ENCODE measurements at regions not wholly inside any gene's neighbourhood (a gene's known extent, or its start where the extent isn't known, plus 50 kb on each side); places are given as distances from the start of the nearest gene placed in this dataset.

DNA sequence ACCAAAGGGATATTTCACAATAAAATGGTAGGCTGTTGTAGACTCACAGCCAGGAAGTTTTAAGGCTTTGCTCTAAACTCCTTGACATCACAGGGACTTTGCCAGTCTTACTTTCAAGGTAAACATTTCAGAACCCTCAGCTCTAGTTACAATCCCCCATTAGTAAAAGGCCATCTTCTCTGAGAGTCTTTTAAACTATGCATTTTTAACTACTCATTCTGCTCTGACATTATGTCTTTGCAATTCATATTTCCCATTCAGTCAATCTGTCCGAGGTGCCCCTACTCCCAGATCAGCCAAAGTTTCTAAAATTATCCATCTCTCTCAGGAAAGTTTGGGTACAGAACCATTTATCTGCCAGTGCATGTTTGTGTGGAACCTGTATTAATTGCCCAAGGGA is 1094.1 kb downstream of the TDRD15 start:
- no peak for DNase-seq (ENCODE audit: low read depth in 3 of 3)

DNA sequence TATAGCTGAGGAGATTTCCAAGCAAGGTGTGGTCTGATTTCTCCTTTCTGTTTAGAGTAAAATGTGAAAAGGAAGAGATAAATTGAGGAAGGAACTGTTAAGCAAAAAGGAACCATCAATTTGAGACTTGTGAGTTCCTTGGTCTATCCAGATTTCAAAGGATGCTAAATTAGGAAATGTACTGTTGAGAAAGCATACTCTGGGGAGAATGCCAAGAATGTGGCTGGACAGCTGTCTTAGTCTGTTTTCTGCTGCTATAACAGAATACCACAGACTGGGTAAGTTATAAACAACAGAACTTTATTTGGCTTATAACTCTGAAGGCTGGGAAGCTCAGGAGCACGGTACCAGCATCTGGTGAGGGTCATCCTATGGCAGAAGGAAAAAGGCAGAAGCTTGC is 1097.2 kb downstream of the TDRD15 start:
- no peak for DNase-seq (ENCODE audit: low read depth in 3 of 3)

DNA sequence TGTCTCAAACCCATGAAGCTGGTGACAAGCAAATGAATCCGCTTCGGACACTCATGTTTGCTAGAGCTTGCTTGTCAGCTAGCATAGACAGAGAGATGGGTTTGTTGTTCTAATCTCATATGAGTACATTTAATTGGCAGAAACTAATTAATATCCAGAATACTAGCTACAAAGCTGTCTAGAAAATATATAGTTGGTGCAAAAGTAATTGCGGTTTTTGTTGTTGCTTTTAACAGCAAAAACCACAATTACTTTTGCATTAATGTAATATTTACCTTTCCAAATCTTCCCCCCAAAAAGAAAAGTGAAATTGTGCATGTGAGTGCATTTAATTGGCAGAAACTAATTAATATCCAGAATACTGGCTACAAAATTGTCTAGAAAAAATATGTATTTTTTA is 1115.2 kb downstream of the TDRD15 start:
- no peak for DNase-seq (ENCODE audit: low read depth in 3 of 3)

DNA sequence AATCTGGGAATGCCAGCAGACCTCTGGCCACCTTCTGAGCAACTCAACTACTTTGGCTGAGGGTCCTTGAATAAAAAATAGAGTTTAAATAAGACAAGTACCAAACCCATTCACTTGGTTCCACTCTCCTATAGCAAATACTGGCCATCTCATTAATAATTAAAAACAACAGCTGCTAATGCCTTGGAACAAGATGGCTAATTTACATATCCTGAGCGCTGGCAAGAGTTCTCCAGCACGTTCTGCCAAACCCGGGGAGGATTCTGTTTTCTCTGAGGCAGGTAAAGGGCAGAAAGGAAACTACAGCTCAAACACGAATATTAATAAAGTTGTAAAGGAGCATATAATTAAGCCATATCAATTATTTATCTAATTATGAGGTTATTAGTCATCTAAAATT is 1123.7 kb downstream of the TDRD15 start:
- DNase-seq (ENCODE audit: low read depth in 3 of 3) = no peak

DNA sequence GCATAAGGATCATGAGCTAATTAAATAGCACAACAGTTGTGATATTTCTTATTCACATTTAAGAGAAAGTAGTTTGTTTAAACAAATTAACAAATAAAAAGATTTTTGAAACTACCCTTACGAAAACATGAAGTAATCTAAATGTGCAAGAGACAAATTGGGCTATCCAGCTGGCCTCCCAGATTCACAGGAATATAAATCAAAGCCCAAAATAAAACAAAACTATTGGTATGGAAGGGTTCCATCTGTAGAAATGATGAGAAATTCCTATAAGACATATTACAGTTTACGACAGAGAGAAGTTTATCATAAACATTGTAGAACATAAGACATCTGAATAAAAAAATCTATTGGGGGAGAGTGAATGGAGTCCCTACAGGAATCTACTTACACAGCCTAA is 1125.1 kb downstream of the TDRD15 start:
- DNase-seq (ENCODE audit: low read depth in 3 of 3) = no peak

DNA sequence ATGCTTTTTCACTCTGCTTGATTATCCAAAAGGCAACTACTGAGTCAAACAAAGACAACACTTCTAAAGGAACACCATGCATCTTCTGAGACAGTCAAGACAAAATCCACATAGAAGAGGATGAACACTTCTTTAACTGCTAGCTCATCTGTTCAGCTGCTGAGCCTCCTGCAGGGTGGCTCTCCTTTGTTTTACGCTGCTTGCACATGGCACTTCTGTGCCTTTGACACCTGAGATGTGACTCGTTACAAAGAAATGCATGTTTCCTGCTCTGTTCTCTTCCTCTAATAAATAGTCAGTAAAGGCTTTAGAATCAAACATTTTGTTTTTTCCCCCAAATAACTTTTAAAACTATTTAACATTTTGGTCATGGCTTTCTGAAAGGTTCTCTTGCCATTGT is 1129.4 kb downstream of the TDRD15 start:
- no peak for DNase-seq (ENCODE audit: low read depth in 3 of 3)

DNA sequence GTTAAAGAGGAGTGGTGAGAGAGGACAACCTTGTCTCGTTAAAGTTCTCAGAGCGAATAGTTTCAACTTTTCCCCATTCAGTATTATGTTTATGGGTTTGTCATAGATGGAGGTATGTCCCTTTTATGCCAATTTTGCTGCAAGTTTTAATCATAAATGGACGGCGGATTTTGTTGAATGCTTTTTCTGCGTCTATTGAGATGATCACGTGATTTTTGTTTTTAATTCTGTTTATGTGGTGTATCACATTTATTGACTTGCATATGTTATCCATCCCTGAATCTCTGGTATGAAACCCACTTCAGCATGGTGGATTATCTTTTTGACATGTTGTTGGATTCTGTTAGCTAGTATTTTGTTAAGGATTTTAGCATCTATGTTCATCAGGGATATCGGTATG is 1123.8 kb upstream of the KLHL29 start:
- no peak for DNase-seq (ENCODE audit: low read depth in 3 of 3)

DNA sequence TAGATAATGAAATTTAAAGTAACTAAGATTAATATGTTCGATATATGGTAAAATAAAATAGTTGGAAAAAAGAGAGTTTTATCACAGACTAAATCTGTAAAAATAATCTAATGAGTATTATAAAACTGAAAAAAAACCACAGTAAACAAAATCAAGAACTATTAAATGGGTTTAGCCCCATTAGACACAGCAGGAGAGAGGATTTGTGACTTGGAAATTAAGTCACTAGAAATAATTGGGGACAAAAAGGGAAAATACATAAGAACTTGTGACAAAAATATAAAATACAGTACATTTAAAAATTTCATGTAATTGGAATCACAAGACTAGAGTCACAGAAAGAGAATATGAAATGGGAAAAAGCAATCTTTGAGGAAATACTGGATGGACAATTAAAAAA is 1114.6 kb upstream of the KLHL29 start:
- no peak for DNase-seq (ENCODE audit: low read depth in 3 of 3)

DNA sequence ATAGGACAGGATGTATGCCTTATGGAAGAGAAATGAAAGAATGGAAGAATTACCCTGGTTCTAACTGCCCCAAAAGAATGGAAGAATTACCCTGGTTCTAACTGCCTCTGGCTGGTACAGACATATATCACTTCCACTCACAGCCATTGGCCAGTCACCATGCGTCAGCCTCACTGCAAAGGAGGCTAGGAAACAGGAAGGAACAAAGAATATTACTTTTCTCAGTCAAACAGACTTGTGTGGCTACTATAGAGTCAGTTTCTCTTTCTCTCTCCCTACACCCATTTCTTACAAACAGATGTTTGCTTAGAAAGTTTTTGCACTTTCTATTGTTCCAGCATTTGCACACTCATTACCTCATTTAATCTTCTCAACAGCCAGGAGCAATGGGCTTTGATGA is 1111.1 kb upstream of the KLHL29 start:
- DNase-seq (ENCODE audit: low read depth in 3 of 3) = no peak

DNA sequence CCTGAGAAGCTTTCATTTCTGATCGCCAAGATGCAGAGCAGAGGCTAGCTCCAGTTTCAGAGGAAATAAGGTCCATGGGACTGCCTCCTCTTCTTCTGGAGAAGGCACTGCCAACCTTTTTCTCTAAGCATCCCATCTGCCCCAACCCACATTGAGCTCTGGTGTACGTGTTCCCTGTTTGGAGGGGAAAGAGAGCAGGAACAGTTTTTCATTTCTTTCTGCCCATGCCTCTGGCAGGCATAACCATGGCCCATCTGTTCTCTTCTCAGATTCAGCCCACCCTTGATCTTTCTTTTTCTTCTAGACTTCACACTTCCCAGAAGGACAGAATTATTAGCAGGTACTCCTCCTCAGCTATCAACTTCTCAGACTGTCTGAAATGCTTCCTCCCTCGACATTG is 1110.3 kb upstream of the KLHL29 start:
- DNase-seq (ENCODE audit: low read depth in 3 of 3) = no peak

DNA sequence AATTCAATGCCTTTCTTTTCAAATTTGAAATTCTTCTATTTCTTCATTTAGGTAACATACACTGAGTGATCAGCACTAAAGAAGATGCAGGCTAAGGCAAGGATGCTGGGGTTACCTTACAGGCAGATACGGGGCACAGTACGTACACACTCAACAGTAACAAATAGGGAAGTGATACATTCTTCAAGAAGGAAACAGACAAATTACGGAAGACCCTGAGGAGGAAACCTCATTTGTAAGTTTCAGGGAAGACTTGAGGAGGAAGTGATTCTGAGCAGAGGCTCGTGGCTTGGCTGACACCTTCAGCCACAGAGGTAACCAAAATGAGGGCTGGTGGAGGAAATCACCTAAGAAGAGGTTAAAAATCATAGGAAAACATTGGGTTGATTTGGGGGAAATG is 1108.3 kb upstream of the KLHL29 start:
- no peak for DNase-seq (ENCODE audit: low read depth in 3 of 3)

DNA sequence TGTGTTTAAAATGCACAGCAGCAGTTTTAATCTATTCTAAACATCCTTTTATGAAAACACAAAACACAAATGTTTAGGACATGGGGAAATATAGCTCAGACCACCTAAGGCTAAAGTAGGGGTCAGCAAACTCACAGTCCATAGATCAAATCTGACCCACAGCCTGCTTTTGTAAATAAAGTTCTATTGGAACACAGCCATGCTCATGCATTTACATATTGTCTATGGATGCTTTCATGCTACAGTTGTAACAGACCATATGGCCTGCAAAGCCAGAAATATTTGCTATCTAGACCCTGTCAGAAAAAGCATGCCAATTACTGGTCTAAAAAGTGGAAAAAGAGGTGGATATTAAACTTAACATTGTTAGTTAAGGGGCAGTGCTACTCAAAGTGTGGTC is 1105.4 kb upstream of the KLHL29 start:
- DNase-seq (ENCODE audit: low read depth in 3 of 3) = no peak

DNA sequence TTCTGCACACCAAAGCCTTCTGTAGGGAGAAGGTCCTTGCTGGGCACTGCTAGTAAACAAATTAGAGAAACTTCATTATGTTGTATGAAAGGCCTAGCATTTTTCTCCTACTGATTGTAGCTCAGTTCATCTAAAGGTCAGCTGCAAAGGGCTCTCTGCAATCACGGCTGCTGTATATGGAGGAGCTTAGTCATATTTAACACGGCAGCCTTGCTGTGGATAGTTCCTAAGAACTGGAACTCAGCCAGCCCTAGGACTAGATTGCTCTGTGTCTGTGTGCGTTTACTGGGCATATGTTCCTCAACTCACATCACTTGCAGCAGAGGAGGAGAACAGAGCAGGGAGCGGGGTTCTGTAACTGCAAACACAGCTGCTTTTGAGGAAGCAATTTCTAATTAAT is 1103.9 kb upstream of the KLHL29 start:
- DNase-seq (ENCODE audit: low read depth in 3 of 3) = no peak

DNA sequence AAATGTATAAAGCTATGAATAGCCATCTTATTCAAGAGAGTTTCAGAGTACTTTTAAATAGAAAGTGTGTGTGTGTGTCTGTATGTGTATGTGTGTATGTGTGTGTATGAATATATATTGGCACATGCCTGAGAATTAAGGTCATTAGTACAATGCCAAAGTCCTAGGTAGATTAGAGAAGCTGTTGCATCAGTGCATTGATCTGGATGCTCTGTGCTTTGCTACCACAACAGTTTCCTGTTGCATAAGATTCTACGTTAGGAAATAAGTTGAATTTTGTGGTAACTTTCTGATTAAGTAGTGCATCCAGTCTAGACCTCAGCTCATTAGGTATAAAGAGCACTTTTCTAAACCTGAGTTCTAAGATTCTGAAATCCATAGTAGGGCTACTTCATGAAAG is 1102.8 kb upstream of the KLHL29 start:
- DNase-seq (ENCODE audit: low read depth in 3 of 3) = no peak

DNA sequence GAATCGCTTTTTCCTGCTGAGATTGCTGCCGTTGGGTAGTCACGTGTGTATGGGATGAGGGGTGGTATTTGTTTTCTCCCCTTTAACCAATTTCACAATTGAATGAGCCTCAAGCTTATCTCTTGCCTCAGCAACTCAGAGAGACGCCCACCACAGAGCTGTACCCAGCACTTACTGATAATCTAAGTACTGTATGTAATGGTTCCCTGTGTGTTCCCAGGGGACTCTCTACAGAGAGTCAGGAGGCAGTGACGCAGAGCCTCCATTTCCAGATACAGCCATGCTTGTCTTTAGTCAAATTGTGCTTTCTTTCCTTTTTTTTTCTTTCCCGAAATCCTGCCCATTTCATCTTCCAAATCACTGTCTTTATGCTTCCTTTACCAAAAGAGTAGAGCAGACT is 1102.1 kb upstream of the KLHL29 start:
- no peak for DNase-seq (ENCODE audit: low read depth in 3 of 3)

DNA sequence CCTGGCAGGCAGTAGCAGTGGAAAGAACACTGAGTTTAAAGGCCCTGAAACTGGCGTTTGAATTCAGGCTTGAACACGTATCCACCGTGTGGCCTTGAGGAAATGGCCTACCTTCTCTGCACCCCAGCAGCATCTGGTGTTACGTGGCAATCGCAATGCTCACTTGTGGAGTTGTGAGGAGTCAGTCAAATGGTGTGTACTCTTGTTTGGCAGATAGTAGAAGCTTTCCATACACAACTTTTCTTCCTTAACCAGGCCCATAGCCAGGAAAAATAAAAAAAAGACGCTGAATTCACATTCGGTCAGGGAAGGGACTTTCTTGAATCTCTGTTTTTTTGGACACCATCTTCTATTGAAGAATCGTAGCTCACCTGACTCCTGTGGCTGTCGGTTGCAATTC is 1101.5 kb upstream of the KLHL29 start:
- DNase-seq (ENCODE audit: low read depth in 3 of 3) = no peak

DNA sequence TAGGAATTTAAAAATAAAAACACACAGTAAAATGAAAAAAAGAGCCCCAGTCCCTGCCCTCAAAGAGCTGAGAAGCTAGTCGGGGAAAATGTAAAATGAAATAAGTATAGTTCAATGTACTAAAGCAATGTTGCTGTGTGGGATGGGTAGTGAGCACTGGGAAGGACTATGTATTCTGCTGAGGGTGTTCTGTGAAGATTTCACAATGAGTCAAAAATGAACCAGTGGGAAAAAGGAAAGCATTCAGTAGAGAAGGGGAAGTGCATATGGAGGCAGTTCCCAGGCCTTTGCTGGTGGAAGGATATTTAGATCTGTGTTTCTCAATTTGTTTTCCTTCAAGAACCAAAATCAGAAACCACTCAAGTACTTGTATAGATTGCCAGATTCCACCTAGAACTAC is 1094.7 kb upstream of the KLHL29 start:
- no peak for DNase-seq (ENCODE audit: low read depth in 3 of 3)

DNA sequence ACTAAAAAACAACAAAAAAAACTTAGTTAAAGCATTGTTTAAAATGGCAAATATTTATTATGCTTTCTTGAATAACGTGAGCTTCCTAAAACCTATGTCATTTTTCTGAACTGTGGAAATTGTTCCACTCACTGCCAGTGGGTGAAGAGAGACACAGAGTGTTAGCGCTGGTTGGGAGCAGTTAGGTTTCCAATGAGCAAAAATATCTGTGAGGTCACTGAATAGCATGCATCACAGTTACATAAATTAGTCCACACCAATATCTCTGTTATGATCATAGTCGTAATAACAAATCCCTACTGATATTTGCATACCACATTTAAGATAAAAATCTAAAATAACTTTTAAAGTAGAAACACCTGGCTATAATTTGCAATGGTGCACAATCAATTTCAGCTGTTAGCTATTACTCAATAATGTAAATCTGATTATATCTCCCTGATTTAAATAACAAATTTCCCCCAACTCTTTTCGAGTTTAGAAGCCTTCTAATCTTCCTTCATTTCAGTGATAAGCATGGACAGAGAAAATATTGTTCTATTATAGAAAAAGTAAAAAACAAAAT is 1094.0 kb upstream of the KLHL29 start:
- no peak for DNase-seq (ENCODE audit: low read depth in 3 of 3)

DNA sequence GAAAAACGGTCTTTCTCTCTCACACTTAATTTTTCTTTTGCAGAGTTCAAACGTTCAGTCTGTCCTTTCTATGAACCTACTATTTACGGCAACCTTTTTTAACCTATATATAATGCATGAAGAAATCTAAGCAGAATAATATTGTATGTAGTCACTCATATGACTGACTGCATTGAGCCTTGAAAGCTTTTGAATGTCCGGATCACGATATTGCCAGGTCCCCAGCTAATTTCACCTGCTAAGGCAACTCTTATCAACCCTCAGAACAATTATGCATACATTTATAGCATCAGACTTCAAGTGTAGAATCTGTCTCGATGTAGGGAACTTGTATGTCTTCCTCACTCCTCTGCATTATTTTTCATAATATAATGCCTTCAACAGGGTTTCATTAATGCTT is 1083.8 kb upstream of the KLHL29 start:
- no peak for DNase-seq (ENCODE audit: low read depth in 3 of 3)

DNA sequence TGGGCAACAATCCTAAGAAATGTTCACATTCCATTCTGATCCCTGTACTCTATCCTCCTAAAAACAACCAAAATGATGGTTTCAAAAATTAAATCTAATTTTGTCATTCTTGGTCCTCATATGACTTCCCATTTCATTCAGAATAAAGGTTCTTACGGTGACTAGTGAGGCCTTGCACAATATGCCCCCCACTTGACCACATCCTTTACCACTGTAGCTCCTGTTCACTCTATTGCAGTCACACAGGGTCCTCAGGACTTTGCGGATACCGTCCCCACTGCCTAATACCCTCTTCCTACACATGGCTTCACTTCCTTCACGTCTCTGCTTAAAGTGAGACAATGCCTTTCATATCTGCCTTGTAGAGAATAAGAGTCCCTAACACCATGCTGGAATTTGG is 1058.7 kb upstream of the KLHL29 start:
- no peak for DNase-seq (ENCODE audit: low read depth in 3 of 3)

DNA sequence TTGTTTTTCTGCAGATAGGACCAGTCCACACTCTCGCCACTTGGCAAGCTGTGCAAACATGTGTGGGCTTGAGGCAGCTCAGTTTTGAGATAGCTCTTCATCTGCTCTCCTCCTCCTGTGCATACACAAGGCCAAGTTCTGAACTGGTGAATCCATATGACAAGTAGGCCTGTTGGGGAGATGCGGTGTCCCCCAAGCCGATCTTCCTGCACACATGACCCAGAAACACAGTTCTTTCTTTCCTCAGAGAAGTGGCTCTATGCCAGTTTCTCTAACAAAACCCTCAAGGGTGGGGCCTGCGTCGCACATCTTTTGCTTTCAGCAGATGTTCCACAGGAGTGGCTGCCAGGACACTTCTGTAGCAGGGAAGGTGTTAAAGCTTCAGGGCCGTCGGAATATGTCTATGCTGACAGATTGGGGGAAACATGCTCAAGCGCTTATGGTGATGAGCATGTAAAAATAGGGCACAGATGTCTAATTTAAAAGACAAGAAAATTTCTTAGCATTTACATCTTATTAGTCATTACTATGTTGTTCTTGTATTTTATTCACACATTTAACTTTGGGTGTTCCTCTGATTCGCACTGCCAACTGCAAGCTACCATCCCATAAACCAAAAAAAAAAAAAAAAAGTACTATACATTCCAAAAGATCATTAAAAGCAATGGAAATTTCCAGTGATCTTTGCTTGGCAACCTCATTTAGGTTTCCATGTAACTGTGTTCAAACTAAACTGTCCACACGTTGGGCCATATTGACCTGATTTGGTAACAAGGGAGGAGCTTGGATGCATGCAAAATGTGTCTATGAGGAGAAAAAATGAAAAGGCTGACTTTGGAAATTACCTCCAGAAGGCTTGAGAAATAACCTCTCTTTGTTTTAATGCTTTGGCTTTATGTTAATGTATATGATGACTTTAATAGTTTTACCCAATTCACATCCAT is 1055.5 kb upstream of the KLHL29 start:
- DNase-seq (ENCODE audit: low read depth in 3 of 3) = no peak

DNA sequence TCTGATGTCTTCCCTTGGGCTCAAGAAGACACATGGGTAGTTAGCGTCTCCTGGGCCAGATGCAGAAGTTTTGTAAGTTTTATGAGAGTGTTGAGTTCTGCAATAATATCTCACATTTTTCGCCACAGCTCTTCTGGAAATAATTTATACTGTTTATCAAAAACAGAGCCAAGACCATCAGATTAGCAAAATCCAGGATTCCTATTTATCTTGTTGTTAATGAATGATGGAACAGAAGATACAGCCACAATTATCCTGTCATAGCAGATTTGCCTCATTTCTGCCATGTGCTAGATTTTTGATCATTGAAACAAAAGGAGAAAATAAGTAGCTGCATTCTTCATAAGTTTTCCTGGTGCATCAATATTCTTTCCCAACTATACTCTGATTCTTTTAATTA is 1048.6 kb upstream of the KLHL29 start:
- DNase-seq (ENCODE audit: low read depth in 3 of 3) = no peak

DNA sequence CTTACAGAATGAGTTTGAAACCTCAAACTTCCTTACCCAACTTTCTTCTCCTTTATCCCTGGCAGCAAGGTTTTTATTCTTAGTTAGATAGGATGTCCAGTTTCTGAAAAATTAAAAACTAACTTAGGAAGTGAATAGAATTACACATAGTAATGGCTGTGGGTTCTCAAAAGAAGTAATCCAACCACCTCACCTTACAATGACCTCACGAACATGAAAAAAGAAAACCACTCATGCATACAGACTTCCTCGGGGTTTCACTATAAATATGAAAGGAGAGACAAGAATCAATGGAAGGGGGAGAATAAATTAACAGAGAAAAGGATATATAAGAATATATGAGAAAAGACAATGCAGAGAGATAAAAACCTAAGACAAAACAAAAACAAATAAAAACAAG is 1044.3 kb upstream of the KLHL29 start:
- no peak for DNase-seq (ENCODE audit: low read depth in 3 of 3)

DNA sequence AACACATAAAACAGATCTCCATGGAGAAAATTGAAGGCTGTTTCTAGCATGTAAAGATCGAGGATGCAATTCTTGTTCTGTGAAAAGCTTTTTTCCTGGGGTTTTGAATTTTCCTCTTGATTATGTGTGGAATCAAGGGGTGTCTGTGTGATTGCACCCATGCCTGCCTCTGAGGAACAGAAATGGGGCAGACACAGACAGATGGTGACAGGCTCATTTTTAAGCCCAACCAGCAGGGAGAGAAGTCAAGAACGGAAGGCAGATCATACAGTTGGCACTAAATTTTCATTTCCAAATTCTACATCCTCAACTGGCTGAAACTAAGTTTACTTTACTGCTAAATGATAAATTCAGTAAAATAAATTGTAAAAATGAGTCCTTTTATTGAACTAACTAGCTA is 1037.7 kb upstream of the KLHL29 start:
- DNase-seq (ENCODE audit: low read depth in 3 of 3) = no peak
